HCT116 (cell line): ENCODE measurements at regions not wholly inside any gene's neighbourhood (a gene's known extent, or its start where the extent isn't known, plus 50 kb on each side); places are given as distances from the start of the nearest gene placed in this dataset.

Source experiments
- ATAC-seq: fragments of 200-7000 bp; cut with Tn5 transposase; 2 replicates; pipeline ENCODE4 v1.9.1; 2020; ENCODE audit warnings: mild to moderate bottlenecking, moderate library complexity
- BruUV-seq: library from RNA; stranded (reverse); fragments of 400-500 nt; replicated peaks from 2 replicates; lab custom pipeline; 2021; lab: Mats Ljungman, UMichigan
- CTCF ChIA-PET: fragments of 300-600 bp; sonication (Branson Sonifier 250); formaldehyde crosslinking; loops from one replicate; lab custom pipeline; 2021; ENCODE audit warnings: antibody characterized with exemption; lab: Charles Lee
- POLR2A ChIA-PET: fragments of 300-600, 350-600 bp; sonication (Branson Sonifier 250); formaldehyde crosslinking; loops from one replicate; lab custom pipeline; 2021; ENCODE audit warnings: antibody characterized with exemption; lab: Charles Lee
- RAD21 ChIA-PET, 2 experiments: fragments of 300-600 bp; sonication (Branson Sonifier 250); formaldehyde crosslinking; loops; one replicate each; lab custom pipeline; 2023; ENCODE audit warnings: low total read pairs in 2 of 2; ENCODE audit not compliant: uncharacterized antibody in 2 of 2, unreplicated experiment in 2 of 2, low non-redundant PET in 1 of 2; lab: Charles Lee
- DNase-seq: peaks from one replicate; pipeline ENCODE4 v3.0.0-alpha.2; 2010; ENCODE audit warnings: low read depth, low spot score
- H2AFZ ChIP-seq: fragments of 200-600 bp; shearing (Covaris generic), sonication (generic); 2 replicates; pipeline ENCODE4 v1.6.1; 2017; ENCODE audit warnings: low read depth, mixed run types, mixed read lengths, antibody characterized with exemption, low read length; ENCODE audit not compliant: poor library complexity, severe bottlenecking
- H3K27ac ChIP-seq: 2 replicates; pipeline ENCODE4 v1.5.1; 2012; ENCODE audit warnings: low read depth, low read length
- H3K27me3 ChIP-seq: fragments of 200-600 bp; sonication (generic); 2 replicates; pipeline ENCODE4 v1.6.1; 2016; ENCODE audit warnings: mixed run types, low read length, mixed read lengths; ENCODE audit not compliant: insufficient read depth
- H3K36me3 ChIP-seq, 2 experiments: fragments of 200-500 bp in 1 of 2; fragments of 200-600 bp in 1 of 2; sonication (Bioruptor generic) in 1 of 2; sonication (generic) in 1 of 2; 2 replicates each; pipeline versions ENCODE4 v1.5.1 to v1.6.1; 2014 to 2016; ENCODE audit warnings: low read length in 2 of 2, inconsistent platforms in 1 of 2, mixed read lengths in 1 of 2, mixed run types in 1 of 2; ENCODE audit not compliant: insufficient read depth in 2 of 2, control insufficient read depth in 1 of 2
- H3K4me1 ChIP-seq, 2 experiments: fragments of 200-600 bp in 1 of 2; sonication (generic) in 1 of 2; 2 replicates each; pipeline versions ENCODE4 v1.5.1 to v1.6.1; 2012 to 2017; ENCODE audit warnings: low read length in 2 of 2, inconsistent platforms in 1 of 2, mild to moderate bottlenecking in 1 of 2, mixed read lengths in 1 of 2, mixed run types in 1 of 2, moderate library complexity in 1 of 2; ENCODE audit not compliant: insufficient read depth in 2 of 2, control insufficient read depth in 1 of 2
- H3K4me2 ChIP-seq: fragments of 200-600 bp; sonication (generic); 2 replicates; pipeline ENCODE4 v1.6.1; 2017; ENCODE audit warnings: mixed run types, low read length, mixed read lengths
- H3K4me3 ChIP-seq, 2 experiments: fragments of 200-600 bp in 1 of 2; sonication (generic) in 1 of 2; replicated peaks in 1 of 2; 2 replicates each; pipeline ENCODE4 v1.5.1; 2011 to 2016; ENCODE audit warnings: low read length in 2 of 2, control low read depth in 1 of 2, low read depth in 1 of 2, mild to moderate bottlenecking in 1 of 2, mixed read lengths in 1 of 2, mixed run types in 1 of 2
- H3K79me2 ChIP-seq: fragments of 200-600 bp; sonication (generic); 2 replicates; pipeline ENCODE4 v1.6.1; 2017; ENCODE audit warnings: mild to moderate bottlenecking, mixed run types, low read length, moderate library complexity, mixed read lengths; ENCODE audit not compliant: insufficient read depth
- H3K9ac ChIP-seq: fragments of 200-600 bp; sonication (generic); 2 replicates; pipeline ENCODE4 v1.6.1; 2016; ENCODE audit warnings: low read length, mixed read lengths
- H3K9me2 ChIP-seq: fragments of 200-600 bp; sonication (generic), shearing (Covaris generic); 2 replicates; pipeline ENCODE4 v1.6.1; 2017; ENCODE audit warnings: mixed run types, mild to moderate bottlenecking, moderate library complexity; ENCODE audit not compliant: insufficient read depth
- H3K9me3 ChIP-seq, 2 experiments: fragments of 200-500 bp in 1 of 2; fragments of 200-600 bp in 1 of 2; sonication (Bioruptor generic) in 1 of 2; sonication (generic) in 1 of 2; 2 replicates each; pipeline ENCODE4 v1.6.1; 2014 to 2017; ENCODE audit warnings: low read length in 2 of 2, mixed read lengths in 2 of 2, inconsistent platforms in 1 of 2, low read depth in 1 of 2, mild to moderate bottlenecking in 1 of 2, mixed run types in 1 of 2, moderate library complexity in 1 of 2; ENCODE audit not compliant: control insufficient read depth in 1 of 2, insufficient read depth in 1 of 2
- H4K20me1 ChIP-seq: fragments of 200-600 bp; sonication (generic), shearing (Covaris generic); 2 replicates; pipeline ENCODE4 v1.6.1; 2017; ENCODE audit warnings: mixed run types, mild to moderate bottlenecking, moderate library complexity; ENCODE audit not compliant: insufficient read depth
- ATF3 ChIP-seq: IDR thresholded peaks from 2 replicates; pipeline ENCODE4 v1.6.1; 2012
- CBX3 ChIP-seq: IDR thresholded peaks from 2 replicates; pipeline ENCODE4 v1.6.1; 2012; ENCODE audit warnings: low read depth
- CTCF ChIP-seq, 3 experiments: fragments of 200-600 bp in 1 of 3; sonication (generic) in 1 of 3; IDR thresholded peaks in 2 of 3; conservative IDR thresholded peaks in 1 of 3; 2 replicates each; pipeline ENCODE4 v1.5.1; 2012 to 2017; ENCODE audit warnings: low read depth in 2 of 3, low read length in 2 of 3, antibody characterized with exemption in 1 of 3, borderline replicate concordance in 1 of 3, control low read depth in 1 of 3, mild to moderate bottlenecking in 1 of 3, mixed read lengths in 1 of 3, mixed run types in 1 of 3, moderate library complexity in 1 of 3; ENCODE audit not compliant: insufficient read depth in 1 of 3
- EZH2 ChIP-seq: fragments of 200-600 bp; sonication (generic); IDR thresholded peaks from 2 replicates; pipeline ENCODE4 v1.6.1; 2017; ENCODE audit warnings: antibody characterized with exemption, mixed run types
- FOSL1 ChIP-seq: IDR thresholded peaks from 2 replicates; pipeline ENCODE4 v1.6.1; 2012; ENCODE audit warnings: low read depth
- POLR2A ChIP-seq: IDR thresholded peaks from 2 replicates; pipeline ENCODE4 v1.7.0; 2011; ENCODE audit warnings: borderline replicate concordance; ENCODE audit not compliant: insufficient read depth, insufficient read length; ENCODE audit errors: extremely low read depth
- RAD21 ChIP-seq: IDR thresholded peaks from 2 replicates; pipeline ENCODE4 v1.6.1; 2012; ENCODE audit warnings: low read depth, mild to moderate bottlenecking
- REST ChIP-seq: IDR thresholded peaks from 2 replicates; pipeline ENCODE4 v1.6.1; 2012; ENCODE audit warnings: low read depth
- SRF ChIP-seq: IDR thresholded peaks from 2 replicates; pipeline ENCODE4 v1.6.1; 2012; ENCODE audit warnings: low read depth
- TCF7L2 ChIP-seq: IDR thresholded peaks from 2 replicates; pipeline ENCODE4 v1.7.0; 2011; ENCODE audit warnings: borderline replicate concordance, inconsistent platforms; ENCODE audit not compliant: insufficient read depth, insufficient read length; ENCODE audit errors: extremely low read depth
- YY1 ChIP-seq: IDR thresholded peaks from 2 replicates; pipeline ENCODE4 v1.6.1; 2011; ENCODE audit warnings: low read length, low read depth, moderate library complexity, mild to moderate bottlenecking; ENCODE audit not compliant: insufficient replicate concordance; ENCODE audit errors: extremely low read depth
- ZNF274 ChIP-seq: fragments of 200-500 bp; sonication (Bioruptor generic); IDR thresholded peaks from 2 replicates; pipeline ENCODE4 v1.6.1; 2014; ENCODE audit warnings: mild to moderate bottlenecking, low read depth, low read length, inconsistent platforms
- intact Hi-C: fragments of 100-400 bp; cut with micrococcal nuclease; formaldehyde crosslinking; loops from 2 replicates; pipeline ENCODE4 v1.10.0; 2022

DNA sequence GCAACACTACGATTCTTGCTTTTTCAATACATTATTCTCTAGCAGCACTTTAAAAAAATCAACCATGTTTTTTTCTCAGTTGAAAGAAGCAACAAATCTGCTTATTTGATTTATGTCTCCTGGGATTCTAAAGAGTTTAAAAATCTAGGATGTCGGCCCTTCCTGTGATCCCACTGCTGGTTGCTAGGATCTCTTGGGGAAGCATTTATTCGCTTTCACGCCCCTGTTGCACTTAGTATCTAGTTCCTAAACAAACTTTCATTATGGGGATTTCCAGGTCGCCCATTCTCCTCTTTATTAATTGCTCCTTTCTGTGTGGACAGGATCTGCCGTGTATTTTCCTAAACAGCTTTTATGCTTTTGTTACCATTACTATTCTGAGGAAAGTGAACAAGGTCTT is 313.5 kb downstream of the AGTPBP1 start:
- no peak overlapping the region for H3K4me3 ChIP-seq
- no peak overlapping the region for H3K27ac ChIP-seq
- no peaks in the 10 kb centered on the region for H4K20me1 ChIP-seq
- no peaks in the 10 kb centered on the region for H3K9me3 ChIP-seq
- no peak overlapping the region for H3K9ac ChIP-seq
- RAD21 ChIA-PET = no interaction called here
- no peaks in the 10 kb centered on the region for H3K36me3 ChIP-seq
- BruUV-seq = no TSS peak
- CTCF ChIA-PET = no interaction called here
- peaks cover 22% of the 10 kb centered on the region for H3K27me3 ChIP-seq
- H2AFZ ChIP-seq = no peak overlapping the region
- intact Hi-C loops = no loop called here
- no peak for TF ChIP-seq EZH2
- TF ChIP-seq POLR2A = no peak
- no peak for TF ChIP-seq ZNF274
- POLR2A ChIA-PET = no interaction called here
- H3K9me2 ChIP-seq = no peaks in the 10 kb centered on the region
- DNase-seq = no peak
- no peak for ATAC-seq
- H3K4me1 ChIP-seq = peaks cover 0 to 3% of the 10 kb centered on the region in 2 experiments; a peak in 1 of 4 replicates
- H3K4me2 ChIP-seq = no peak overlapping the region
- H3K79me2 ChIP-seq = no peaks in the 10 kb centered on the region

DNA sequence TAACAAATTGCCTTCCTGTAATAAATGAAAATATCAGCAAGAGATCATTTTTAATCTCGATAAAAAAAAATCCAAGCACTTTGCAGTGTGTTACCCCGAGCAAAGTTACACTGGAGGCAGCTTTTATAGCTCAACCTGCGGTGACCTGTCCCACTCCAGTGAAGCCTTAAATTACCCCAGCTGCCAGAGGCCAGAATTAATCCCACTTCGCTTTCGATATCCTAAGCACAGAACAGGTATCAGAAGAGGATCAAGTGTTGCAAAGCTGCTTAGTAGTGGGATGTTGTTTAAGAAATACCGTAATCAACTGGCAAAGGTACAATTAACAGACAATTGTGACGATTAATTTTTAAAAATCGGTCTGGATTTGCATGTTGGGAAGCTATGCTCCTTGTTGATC is 314.0 kb downstream of the AGTPBP1 start:
- Histone ChIP-seq H3K27me3 (peaks cover 22% of the 10 kb centered on the region), H3K9me2 (no peaks in the 10 kb centered on the region), H3K4me3 (no peak overlapping the region), H3K27ac (no peak overlapping the region), H3K79me2 (no peaks in the 10 kb centered on the region), H4K20me1 (no peaks in the 10 kb centered on the region), H2AFZ (no peak overlapping the region), H3K9me3 (no peaks in the 10 kb centered on the region), H3K9ac (no peak overlapping the region), H3K4me2 (no peak overlapping the region), H3K36me3 (no peaks in the 10 kb centered on the region), H3K4me1 (peaks cover 0 to 3% of the 10 kb centered on the region in 2 experiments; a peak in 1 of 4 replicates)
- CTCF ChIA-PET = no interaction called here
- no TSS peak for BruUV-seq
- DNase-seq (no peak), ATAC-seq (no peak)
- POLR2A ChIA-PET = no interaction called here
- RAD21 ChIA-PET = no interaction called here
- TF ChIP-seq RAD21 = no peak
- no peak for TF ChIP-seq CBX3
- no peak for TF ChIP-seq CTCF (IDR thresholded peaks at IDR 0.05 in 2 of 3, conservative IDR thresholded peaks at IDR 0.05 in 1 of 3; ENCODE audit: borderline replicate concordance in 1 of 3, insufficient read depth in 1 of 3, low read depth in 2 of 3, low read length in 2 of 3)
- no peak for TF ChIP-seq TCF7L2
- TF ChIP-seq ZNF274 = no peak
- no peak for TF ChIP-seq EZH2
- no peak for TF ChIP-seq ATF3
- TF ChIP-seq YY1 = no peak
- no peak for TF ChIP-seq FOSL1
- no peak for TF ChIP-seq REST
- no peak for TF ChIP-seq SRF
- intact Hi-C loops = no loop called here
